Smooth muscle cell (in vitro differentiated cells): ENCODE measurements at regions not wholly inside any gene's neighbourhood (a gene's known extent, or its start where the extent isn't known, plus 50 kb on each side); places are given as distances from the start of the nearest gene placed in this dataset.
"Not testable (repeated sequence)": the region's sequence is repeated elsewhere in the genome, so short reads cannot be mapped to it uniquely, and the experiment has no call there.

Experiments
- DNase-seq: peaks from one replicate; lab custom pipeline; 2025; ENCODE audit not compliant: unreplicated experiment; lab: John Stamatoyannopoulos, UW
- H2AFZ ChIP-seq: fragments of 200-600 bp; sonication (generic); 2 replicates; pipeline ENCODE4 v1.6.0; 2016; ENCODE audit warnings: antibody characterized with exemption, low read depth, mild to moderate bottlenecking
- H3F3A ChIP-seq: fragments of 200-600 bp; sonication (generic); 2 replicates; pipeline ENCODE4 v1.6.0; 2017; ENCODE audit warnings: antibody characterized with exemption, low read depth
- H3K27ac ChIP-seq: fragments of 200-600 bp; sonication (generic); 2 replicates; pipeline ENCODE4 v1.5.1; 2016; ENCODE audit warnings: low read depth, mild to moderate bottlenecking
- H3K27me3 ChIP-seq: fragments of 200-600 bp; sonication (generic); 2 replicates; pipeline ENCODE4 v1.6.1; 2016; ENCODE audit warnings: low read depth, mild to moderate bottlenecking
- H3K36me3 ChIP-seq: fragments of 200-600 bp; sonication (generic); 2 replicates; pipeline ENCODE4 v1.5.1; 2016; ENCODE audit warnings: low read depth
- H3K4me1 ChIP-seq: fragments of 200-600 bp; sonication (generic); 2 replicates; pipeline ENCODE4 v1.5.1; 2016; ENCODE audit warnings: low read depth
- H3K4me2 ChIP-seq: fragments of 200-600 bp; sonication (generic); 2 replicates; pipeline ENCODE4 v1.6.0; 2016; ENCODE audit warnings: mild to moderate bottlenecking
- H3K4me3 ChIP-seq: fragments of 200-600 bp; sonication (generic); 2 replicates; pipeline ENCODE4 v1.5.1; 2016; ENCODE audit warnings: mild to moderate bottlenecking
- H3K79me2 ChIP-seq: fragments of 200-600 bp; sonication (generic); 2 replicates; pipeline ENCODE4 v1.6.0; 2016; ENCODE audit warnings: low read depth, mild to moderate bottlenecking
- H3K9ac ChIP-seq: fragments of 200-600 bp; sonication (generic); 2 replicates; pipeline ENCODE4 v1.6.0; 2016; ENCODE audit warnings: low read depth
- H3K9me3 ChIP-seq: fragments of 200-600 bp; sonication (generic); replicated peaks from 2 replicates; pipeline ENCODE4 v1.5.1; 2016; ENCODE audit warnings: low read depth
- H4K20me1 ChIP-seq: fragments of 200-600 bp; sonication (generic); 2 replicates; pipeline ENCODE4 v1.6.0; 2016; ENCODE audit warnings: low read depth
- whole genome bisulfite sequencing: methylation state at CpG from one replicate; pipeline ENCODE4 v1.1.7; 2016; ENCODE audit warnings: low lambda C conversion rate; 5-methylcytosine and 5-hydroxymethylcytosine counted together
- TF ChIP-seq, protein P1 (sequence below): fragments of 200-600 bp; sonication (generic); IDR thresholded peaks from 2 replicates; pipeline ENCODE4 v1.5.1; 2017; ENCODE audit warnings: borderline replicate concordance, mild to moderate bottlenecking, antibody characterized with exemption; ENCODE audit not compliant: insufficient read depth, poor library complexity, severe bottlenecking

DNA sequence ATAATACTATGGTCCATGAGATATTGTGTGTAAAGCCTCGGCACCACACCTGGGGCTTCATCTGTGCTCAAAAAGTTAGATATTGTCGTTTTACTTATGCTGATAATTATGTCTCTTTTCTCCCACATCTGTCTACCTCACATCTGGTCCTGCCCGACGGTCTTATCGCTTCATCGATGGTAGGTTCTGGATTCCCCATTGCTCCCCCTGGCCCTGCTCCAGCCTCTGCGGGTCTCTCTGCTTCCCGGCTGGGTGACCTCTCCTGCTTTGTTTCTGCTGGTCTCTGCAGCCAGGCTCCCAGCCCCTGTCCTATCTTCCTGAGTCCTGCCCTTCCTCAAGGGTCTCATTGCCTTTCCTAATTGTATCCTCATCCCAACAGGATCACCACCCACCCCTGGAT lies 294.2 kb downstream of the NDUFA10 start:
- H2AFZ ChIP-seq = no peak overlapping the region
- H3K4me3 ChIP-seq = no peak overlapping the region
- H3K9me3 ChIP-seq = no peaks in the 10 kb centered on the region
- no peaks in the 10 kb centered on the region for H3K4me1 ChIP-seq
- no peaks in the 10 kb centered on the region for H3K27me3 ChIP-seq
- no peak overlapping the region for H3K4me2 ChIP-seq
- no peaks in the 10 kb centered on the region for H4K20me1 ChIP-seq
- H3F3A ChIP-seq = no peaks in the 10 kb centered on the region
- H3K36me3 ChIP-seq = no peaks in the 10 kb centered on the region
- H3K9ac ChIP-seq = no peak overlapping the region
- H3K79me2 ChIP-seq = no peaks in the 10 kb centered on the region
- no peak overlapping the region for H3K27ac ChIP-seq
- TF ChIP-seq, protein P1, sequence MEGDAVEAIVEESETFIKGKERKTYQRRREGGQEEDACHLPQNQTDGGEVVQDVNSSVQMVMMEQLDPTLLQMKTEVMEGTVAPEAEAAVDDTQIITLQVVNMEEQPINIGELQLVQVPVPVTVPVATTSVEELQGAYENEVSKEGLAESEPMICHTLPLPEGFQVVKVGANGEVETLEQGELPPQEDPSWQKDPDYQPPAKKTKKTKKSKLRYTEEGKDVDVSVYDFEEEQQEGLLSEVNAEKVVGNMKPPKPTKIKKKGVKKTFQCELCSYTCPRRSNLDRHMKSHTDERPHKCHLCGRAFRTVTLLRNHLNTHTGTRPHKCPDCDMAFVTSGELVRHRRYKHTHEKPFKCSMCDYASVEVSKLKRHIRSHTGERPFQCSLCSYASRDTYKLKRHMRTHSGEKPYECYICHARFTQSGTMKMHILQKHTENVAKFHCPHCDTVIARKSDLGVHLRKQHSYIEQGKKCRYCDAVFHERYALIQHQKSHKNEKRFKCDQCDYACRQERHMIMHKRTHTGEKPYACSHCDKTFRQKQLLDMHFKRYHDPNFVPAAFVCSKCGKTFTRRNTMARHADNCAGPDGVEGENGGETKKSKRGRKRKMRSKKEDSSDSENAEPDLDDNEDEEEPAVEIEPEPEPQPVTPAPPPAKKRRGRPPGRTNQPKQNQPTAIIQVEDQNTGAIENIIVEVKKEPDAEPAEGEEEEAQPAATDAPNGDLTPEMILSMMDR = no peak
- WGBS = 92% methylated on average over 8 of the region's 8 CpGs
- no peak for DNase-seq

DNA sequence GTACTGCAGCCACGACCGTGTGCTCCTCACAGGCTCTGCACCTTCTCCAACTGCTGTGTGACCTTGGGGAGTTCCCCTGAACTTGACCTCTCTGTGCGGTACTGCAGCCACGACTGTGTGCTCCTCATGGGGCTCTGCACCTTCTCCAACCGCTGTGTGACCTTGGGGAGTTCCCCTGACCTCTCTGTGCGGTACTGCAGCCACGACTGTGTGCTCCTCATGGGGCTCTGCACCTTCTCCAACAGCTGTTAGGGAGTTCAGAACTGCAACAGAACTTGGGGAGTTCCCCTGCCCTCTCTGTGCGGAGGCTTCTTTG lies 294.6 kb downstream of the NDUFA10 start:
- H3K4me3 ChIP-seq = not testable (repeated sequence)

DNA sequence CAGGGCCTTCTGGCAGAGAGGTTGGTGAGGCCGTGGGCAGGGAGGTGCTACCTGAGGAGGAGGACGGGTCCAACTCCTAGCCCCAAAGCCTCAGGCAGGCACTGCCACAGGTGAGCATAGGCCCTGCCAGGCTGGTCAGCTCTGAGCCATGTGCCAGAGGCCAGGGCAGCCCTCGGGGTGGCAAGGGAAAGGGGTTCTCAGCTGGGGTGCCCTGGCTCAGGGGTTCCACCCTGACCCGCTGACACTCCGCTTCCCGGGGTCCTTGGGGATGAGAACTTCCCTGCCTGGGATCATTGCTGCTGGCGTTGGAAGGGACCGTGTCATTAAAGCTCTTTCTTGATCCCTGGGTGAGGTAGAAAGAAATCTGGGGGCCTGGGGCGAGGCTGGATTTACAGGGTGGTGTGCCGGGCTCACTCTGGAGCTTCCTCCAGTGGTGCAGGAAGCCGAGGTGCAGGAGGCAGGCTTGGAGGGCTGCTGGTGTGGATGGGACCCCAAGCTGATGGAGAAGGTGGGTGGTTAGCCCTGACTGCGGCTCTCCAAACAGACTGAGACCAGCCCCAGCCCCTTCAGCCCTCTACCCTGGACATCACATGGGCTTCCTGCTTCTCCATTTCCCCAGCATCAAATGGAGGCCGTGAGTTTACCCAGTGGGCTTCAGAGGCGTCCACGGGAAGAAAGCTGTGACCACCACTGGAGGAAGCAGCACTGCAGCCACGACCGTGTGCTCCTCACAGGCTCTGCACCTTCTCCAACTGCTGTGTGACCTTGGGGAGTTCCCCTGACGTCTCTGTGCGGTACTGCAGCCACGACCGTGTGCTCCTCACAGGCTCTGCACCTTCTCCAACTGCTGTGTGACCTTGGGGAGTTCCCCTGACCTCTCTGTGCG lies 295.2 kb downstream of the NDUFA10 start:
- TF ChIP-seq, protein P1 = no peak
- no peaks in the 10 kb centered on the region for H3K27me3 ChIP-seq
- no peaks in the 10 kb centered on the region for H3K79me2 ChIP-seq
- H3K4me2 ChIP-seq = no peak overlapping the region
- H3K4me1 ChIP-seq = no peaks in the 10 kb centered on the region
- no peak overlapping the region for H3K27ac ChIP-seq
- H3K36me3 ChIP-seq = no peaks in the 10 kb centered on the region
- H3K4me3 ChIP-seq = no peak overlapping the region
- no peak overlapping the region for H3K9ac ChIP-seq
- no peak for DNase-seq
- 92% methylated on average over 22 of the region's 22 CpGs for WGBS
- no peak overlapping the region for H2AFZ ChIP-seq
- H4K20me1 ChIP-seq = no peaks in the 10 kb centered on the region
- no peaks in the 10 kb centered on the region for H3K9me3 ChIP-seq
- no peaks in the 10 kb centered on the region for H3F3A ChIP-seq

More for the DNA sequence above, 294.6 kb downstream of the NDUFA10 start:
- not testable (repeated sequence) for H3K27me3 ChIP-seq, H2AFZ ChIP-seq, H3K4me2 ChIP-seq, DNase-seq, H4K20me1 ChIP-seq, H3F3A ChIP-seq, H3K27ac ChIP-seq, H3K9me3 ChIP-seq, H3K36me3 ChIP-seq, H3K9ac ChIP-seq, H3K4me1 ChIP-seq, H3K79me2 ChIP-seq
- WGBS = 93% methylated on average over 8 of the region's 8 CpGs

DNA sequence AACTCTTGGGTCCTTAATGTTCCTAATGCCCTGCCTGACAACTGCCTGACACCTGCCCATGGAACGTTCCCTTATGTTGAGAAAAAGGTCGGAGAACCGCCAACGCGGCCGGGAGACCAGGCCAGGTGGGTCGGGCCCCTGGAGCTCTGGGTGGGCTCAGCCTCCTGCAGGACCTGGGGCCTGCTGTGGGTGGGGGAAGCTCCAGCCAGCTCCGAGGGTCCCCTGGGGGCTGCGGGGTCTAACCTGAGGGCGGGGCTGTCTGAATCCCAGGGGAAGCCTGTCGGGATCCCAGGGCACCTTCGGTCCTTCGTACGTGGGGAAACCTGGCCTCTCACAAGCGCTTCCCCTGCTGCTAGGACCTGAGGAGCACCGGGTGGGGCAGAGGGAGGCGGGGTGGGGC lies 296.0 kb downstream of the NDUFA10 start:
- 95% methylated on average over 10 of the region's 17 CpGs for WGBS
- Histone ChIP-seq H3K27me3 (no peaks in the 10 kb centered on the region), H3K27ac (no peak overlapping the region), H3K4me3 (no peak overlapping the region), H3F3A (no peaks in the 10 kb centered on the region), H3K4me1 (no peaks in the 10 kb centered on the region), H3K36me3 (no peaks in the 10 kb centered on the region), H3K9ac (no peak overlapping the region), H3K79me2 (no peaks in the 10 kb centered on the region), H2AFZ (no peak overlapping the region), H3K4me2 (no peak overlapping the region), H4K20me1 (no peaks in the 10 kb centered on the region), H3K9me3 (no peaks in the 10 kb centered on the region)
- TF ChIP-seq, protein P1 = no peak
- DNase-seq = no peak
